ENCODE measurements at regions not wholly inside any gene's neighbourhood (a gene's known extent, or its start where the extent isn't known, plus 50 kb on each side); places are given as distances from the start of the nearest gene placed in this dataset.

GRCh38 chr5:136474466-136474865 is 109.1 kb upstream of the TRPC7 start:
- Histone ChIP-seq H3K4me3 (ENCODE audit: low read length) (no peak overlapping the region), H3K9me3 (ENCODE audit: low read length) (no peaks in the 10 kb centered on the region), H3K79me2 (replicated peaks; ENCODE audit: insufficient read depth, low read length) (no peaks in the 10 kb centered on the region), H3K9me2 (ENCODE audit: insufficient read depth, low read length) (no peaks in the 10 kb centered on the region), H4K20me1 (ENCODE audit: insufficient read depth) (no peaks in the 10 kb centered on the region), H3K27me3 (ENCODE audit: insufficient read depth, low read depth, low read length) (no peaks in the 10 kb centered on the region), H3F3A (ENCODE audit: insufficient read depth, low read length, poor library complexity, severe bottlenecking) (no peaks in the 10 kb centered on the region), H3K4me2 (ENCODE audit: low read length) (no peak overlapping the region), H3K27ac (ENCODE audit: low read length) (no peak overlapping the region), H3K36me3 (ENCODE audit: insufficient read depth, low read length) (no peaks in the 10 kb centered on the region), H3K9ac (ENCODE audit: low read length) (no peak overlapping the region), H2AFZ (ENCODE audit: low read depth, low read length) (no peak overlapping the region)
- TF ChIP-seq EZH2 (IDR thresholded peaks at IDR 0.05; ENCODE audit: borderline replicate concordance, insufficient read depth, low read length, poor library complexity, severe bottlenecking) (no peak), REST (IDR thresholded peaks at IDR 0.05; ENCODE audit: borderline replicate concordance) (no peak), EP300 (conservative IDR thresholded peaks at IDR 0.05; ENCODE audit: poor library complexity, severe bottlenecking) (no peak), RAD21 (conservative IDR thresholded peaks at IDR 0.05) (no peak), CTCF (IDR thresholded peaks at IDR 0.05; ENCODE audit: poor library complexity, severe bottlenecking) (no peak), SMC3 (conservative IDR thresholded peaks at IDR 0.05; ENCODE audit: poor library complexity) (no peak), MXI1 (conservative IDR thresholded peaks at IDR 0.05; ENCODE audit: poor library complexity, severe bottlenecking) (no peak), TAF1 (IDR thresholded peaks at IDR 0.05; ENCODE audit: low read depth) (no peak), POLR2AphosphoS5 (IDR thresholded peaks at IDR 0.05) (no peak)

GRCh38 chr5:136467632-136468031 is 102.3 kb upstream of the TRPC7 start:
- Histone ChIP-seq H3K4me3 (ENCODE audit: low read length) (no peak overlapping the region), H3K9me3 (ENCODE audit: low read length) (no peaks in the 10 kb centered on the region), H3K27me3 (ENCODE audit: insufficient read depth, low read depth, low read length) (no peaks in the 10 kb centered on the region), H3K4me2 (ENCODE audit: low read length) (no peak overlapping the region), H3K9ac (ENCODE audit: low read length) (no peak overlapping the region), H3K79me2 (replicated peaks; ENCODE audit: insufficient read depth, low read length) (no peaks in the 10 kb centered on the region), H2AFZ (ENCODE audit: low read depth, low read length) (no peak overlapping the region), H3F3A (ENCODE audit: insufficient read depth, low read length, poor library complexity, severe bottlenecking) (no peaks in the 10 kb centered on the region), H4K20me1 (ENCODE audit: insufficient read depth) (no peaks in the 10 kb centered on the region), H3K36me3 (ENCODE audit: insufficient read depth, low read length) (no peaks in the 10 kb centered on the region), H3K27ac (ENCODE audit: low read length) (no peak overlapping the region), H3K9me2 (ENCODE audit: insufficient read depth, low read length) (no peaks in the 10 kb centered on the region)
- no peak for TF ChIP-seq SMC3 (conservative IDR thresholded peaks at IDR 0.05; ENCODE audit: poor library complexity)

- no peaks in the 10 kb centered on the region for H3K9me2 ChIP-seq (ENCODE audit: insufficient read depth, low read length)
- H3K36me3 ChIP-seq (ENCODE audit: insufficient read depth, low read length), result no peaks in the 10 kb centered on the region
- H3K4me3 ChIP-seq (ENCODE audit: low read length), result no peak overlapping the region
- no peaks in the 10 kb centered on the region for H4K20me1 ChIP-seq (ENCODE audit: insufficient read depth)
- H3K79me2 ChIP-seq (replicated peaks; ENCODE audit: insufficient read depth, low read length), result no peaks in the 10 kb centered on the region
- no peak overlapping the region for H3K4me2 ChIP-seq (ENCODE audit: low read length)
- no peak overlapping the region for H2AFZ ChIP-seq (ENCODE audit: low read depth, low read length)
- H3K9ac ChIP-seq (ENCODE audit: low read length), result no peak overlapping the region
- H3K27me3 ChIP-seq (ENCODE audit: insufficient read depth, low read depth, low read length), result no peaks in the 10 kb centered on the region
- H3K27ac ChIP-seq (ENCODE audit: low read length), result no peak overlapping the region
- H3F3A ChIP-seq (ENCODE audit: insufficient read depth, low read length, poor library complexity, severe bottlenecking), result no peaks in the 10 kb centered on the region
- no peak for TF ChIP-seq MXI1 (conservative IDR thresholded peaks at IDR 0.05; ENCODE audit: poor library complexity, severe bottlenecking)
- no peak for TF ChIP-seq EP300 (conservative IDR thresholded peaks at IDR 0.05; ENCODE audit: poor library complexity, severe bottlenecking)
- no peak for TF ChIP-seq SMC3 (conservative IDR thresholded peaks at IDR 0.05; ENCODE audit: poor library complexity)
- no peak for TF ChIP-seq POLR2AphosphoS5 (IDR thresholded peaks at IDR 0.05)
- no peak for TF ChIP-seq TAF1 (IDR thresholded peaks at IDR 0.05; ENCODE audit: low read depth)
- TF ChIP-seq RAD21 (conservative IDR thresholded peaks at IDR 0.05), result no peak
- no peak for TF ChIP-seq REST (IDR thresholded peaks at IDR 0.05; ENCODE audit: borderline replicate concordance)
- no peak for TF ChIP-seq EZH2 (IDR thresholded peaks at IDR 0.05; ENCODE audit: borderline replicate concordance, insufficient read depth, low read length, poor library complexity, severe bottlenecking)
- TF ChIP-seq CTCF (IDR thresholded peaks at IDR 0.05; ENCODE audit: poor library complexity, severe bottlenecking), result no peak
- no peaks in the 10 kb centered on the region for H3K9me3 ChIP-seq (ENCODE audit: low read length)
These were observed 100.7 kb upstream of the TRPC7 start for GRCh38 chr5:136466041-136466415.

Data from neural cell (in vitro differentiated cells).